ENCODE measurements at regions not wholly inside any gene's neighbourhood (a gene's known extent, or its start where the extent isn't known, plus 50 kb on each side); places are given as distances from the start of the nearest gene placed in this dataset. TPM values are rescaled to one million over a fixed set of nuclear protein-coding genes. Genes with fewer than 3 reads are reported as not detected.

DNA sequence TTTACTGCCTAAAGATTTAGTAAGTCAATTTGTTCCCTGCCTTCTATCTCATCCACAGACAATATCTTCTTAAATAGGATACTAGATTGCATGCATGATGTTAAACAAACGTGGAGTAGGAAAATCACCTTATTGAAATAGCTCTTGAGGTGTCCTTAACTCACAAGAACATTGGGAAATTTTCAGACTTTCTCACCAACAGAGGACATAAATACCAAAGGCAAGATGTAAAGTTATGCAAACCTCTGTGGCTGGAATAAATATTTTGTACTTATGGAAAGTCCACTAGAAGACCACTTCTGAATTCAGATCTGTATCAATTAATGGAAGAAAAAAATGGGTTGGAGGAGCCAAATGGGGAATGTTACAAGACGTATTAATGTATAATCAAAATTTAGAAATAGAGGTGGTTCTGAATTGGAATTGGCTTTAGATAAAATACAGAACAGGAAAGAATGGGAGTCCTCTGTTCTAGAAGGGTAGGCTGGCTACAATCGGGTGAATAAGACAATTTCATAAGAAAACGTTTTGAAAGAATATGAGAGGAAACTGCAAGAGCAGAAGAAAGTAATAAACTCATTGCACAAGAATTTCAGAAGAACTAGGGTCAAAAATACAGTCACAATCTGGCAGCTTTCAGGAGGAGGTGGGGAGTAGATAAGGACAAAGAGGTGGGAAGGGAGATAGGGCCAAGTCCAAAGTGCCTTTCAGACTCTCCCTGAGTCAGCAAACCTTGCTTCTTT lies 69.3 kb upstream of the FN1 start:
- DNase-seq (ENCODE audit: low spot score), result no peak

DNA sequence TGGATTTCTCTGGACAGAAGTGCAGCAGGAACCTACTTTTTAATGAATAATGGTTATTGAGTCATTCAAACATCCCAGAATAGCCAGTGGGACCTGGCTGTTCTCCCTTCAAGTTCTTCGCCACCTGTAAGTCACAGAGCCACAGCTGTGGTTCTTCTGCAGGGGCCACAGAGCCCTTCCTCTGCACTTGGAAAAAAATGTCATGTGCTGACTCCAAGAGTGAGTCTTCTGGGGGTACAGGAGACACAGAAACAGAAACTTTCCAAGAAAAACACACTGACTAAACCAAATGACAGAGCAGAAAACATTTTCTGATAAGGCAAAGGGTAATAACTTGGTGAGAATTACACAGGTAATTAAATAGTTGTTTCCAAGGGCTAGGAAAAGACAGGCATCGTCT lies 68.7 kb upstream of the FN1 start:
- no peak for DNase-seq (ENCODE audit: low spot score)

DNA sequence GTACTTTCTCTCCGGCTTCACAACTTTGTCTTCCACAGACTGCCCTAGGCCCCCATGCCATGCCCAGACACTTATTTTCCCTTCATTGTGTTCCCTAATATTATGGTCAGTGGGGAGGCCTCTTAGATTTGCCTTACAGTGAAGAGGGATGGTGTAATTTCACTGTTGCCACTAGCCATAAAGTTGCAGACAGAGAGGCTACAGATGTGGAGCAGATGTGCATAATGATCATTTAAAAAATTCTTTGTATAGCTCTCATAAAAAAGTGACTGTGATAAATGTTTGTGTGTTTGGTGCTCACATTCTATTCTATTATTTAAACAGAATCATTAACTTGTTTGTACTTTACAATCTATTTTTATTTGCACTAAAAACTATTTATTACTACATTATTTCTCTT lies 67.5 kb upstream of the FN1 start:
- no peak for DNase-seq (ENCODE audit: low spot score)

DNA sequence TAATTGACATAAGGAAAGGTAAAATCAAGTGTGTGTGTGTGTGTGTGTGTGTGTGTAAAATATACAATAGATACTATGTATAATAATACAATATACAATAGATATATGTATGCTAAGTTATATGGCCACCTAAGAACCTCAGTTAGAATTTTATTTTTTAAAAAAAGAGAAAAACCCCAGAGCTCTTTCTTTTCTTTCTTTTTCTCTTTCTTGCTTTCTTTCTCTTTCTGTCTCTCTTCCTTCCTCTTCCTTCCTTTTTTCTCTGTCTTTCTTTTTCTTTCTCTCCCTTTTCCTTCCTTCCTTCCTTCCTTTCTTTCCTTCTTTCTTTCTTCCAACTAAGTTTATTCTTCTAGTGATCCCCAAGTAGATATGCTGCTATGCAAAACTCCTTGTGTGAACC lies 64.6 kb upstream of the FN1 start:
- no peak for DNase-seq (ENCODE audit: low spot score)

DNA sequence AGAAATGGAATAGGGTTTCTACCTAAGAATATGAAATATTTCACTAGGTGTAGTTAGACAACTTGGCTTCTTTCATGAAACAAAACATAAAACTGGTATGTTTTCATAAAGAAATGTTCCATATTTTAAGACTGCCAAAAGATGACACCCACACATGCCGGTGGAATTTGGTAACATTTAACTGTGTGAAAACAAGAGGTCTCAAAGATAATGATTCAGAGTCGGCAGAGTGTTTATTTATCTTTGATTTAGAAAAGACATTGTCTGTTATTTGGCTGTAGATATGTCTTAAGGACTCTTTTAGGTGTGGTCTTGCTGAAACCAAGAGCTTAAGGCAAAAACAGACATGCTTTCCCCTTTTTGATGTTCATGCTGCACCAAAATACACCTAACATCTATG lies 63.5 kb upstream of the FN1 start:
- DNase-seq (ENCODE audit: low spot score), result no peak

DNA sequence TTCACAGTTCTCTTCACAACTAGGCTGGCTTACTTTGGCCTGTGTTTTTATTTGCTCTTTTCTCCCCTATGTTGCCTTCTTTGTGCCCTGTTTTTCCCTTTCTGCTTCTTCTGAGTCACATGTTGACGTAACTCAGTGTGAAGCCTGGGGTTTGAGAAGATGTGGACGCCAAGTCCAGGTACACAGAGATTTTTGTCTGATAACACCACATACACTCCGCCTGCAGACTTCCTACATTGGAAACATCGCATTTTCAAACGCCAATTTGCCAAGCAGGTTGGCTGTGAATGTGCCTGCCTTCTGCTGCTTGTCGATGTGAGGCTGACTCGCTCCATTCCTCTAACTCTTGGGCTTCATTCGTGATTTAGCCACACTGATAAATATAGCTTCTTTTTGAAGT lies 62.6 kb upstream of the FN1 start:
- no peak for DNase-seq (ENCODE audit: low spot score)

DNA sequence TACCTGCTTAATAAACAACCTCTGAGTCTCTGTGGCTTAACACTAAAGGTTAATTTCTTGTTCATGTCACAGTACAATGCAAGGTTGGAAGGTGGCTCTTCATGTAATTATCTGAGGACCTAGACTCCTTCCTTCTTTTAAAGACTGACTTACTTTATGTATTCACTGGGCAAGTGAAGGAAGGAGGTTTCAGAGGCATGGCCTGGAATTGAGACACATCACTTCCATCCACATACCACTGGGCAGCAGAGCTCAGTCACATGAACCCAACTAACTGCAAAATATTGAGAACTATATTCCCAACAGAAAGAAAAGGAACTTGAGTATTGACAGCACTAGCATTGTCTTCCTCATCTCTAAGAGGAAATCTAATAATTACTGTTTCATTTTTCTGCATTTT lies 57.5 kb upstream of the FN1 start:
- DNase-seq (ENCODE audit: low spot score), result no peak

DNA sequence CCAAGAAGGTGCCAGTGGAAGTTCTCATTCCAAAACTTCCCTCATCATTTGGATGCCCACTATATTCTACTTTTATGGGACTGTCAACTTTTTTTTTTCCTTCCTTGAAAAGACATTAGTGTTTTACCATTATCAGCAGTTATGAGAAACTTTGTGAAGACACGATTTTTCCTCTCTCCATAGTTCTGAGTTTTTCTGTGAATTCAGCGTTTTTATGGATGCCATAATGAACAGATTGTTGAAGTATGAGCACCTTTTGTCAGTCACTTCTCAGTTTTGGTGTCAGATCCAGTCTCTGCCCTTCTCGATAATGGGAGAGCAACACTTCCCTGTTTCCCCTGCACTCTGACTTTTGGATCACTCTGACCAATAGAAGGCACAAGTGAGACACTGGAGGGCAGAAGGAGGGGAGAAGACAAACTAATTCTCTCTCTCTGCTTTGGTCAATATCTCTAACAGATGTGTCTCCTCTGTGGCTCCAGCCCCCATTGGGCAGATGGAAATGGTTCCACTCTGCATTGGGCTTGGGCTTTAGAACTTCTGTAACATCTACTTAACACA lies 53.5 kb upstream of the FN1 start:
- no peak for DNase-seq (ENCODE audit: low spot score)

DNA sequence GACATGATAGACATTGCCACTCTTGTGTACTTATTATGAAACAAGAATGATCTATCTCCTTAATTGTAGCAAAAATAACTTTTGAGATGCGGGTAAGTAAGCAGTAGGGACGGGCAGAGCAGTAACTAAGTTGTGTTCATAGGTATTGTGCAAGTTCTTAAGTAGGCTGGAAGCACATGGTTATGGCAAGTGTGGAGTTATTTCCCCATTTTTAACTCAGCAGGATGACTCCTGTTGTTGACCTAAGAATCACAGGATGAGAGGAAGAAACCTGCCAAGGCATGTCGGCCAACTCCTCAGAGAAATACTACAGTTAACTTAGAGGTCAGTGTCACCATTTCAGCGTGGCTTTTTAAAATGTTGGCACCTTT lies 51.1 kb upstream of the FN1 start:
- DNase-seq (ENCODE audit: low spot score), result no peak

DNA sequence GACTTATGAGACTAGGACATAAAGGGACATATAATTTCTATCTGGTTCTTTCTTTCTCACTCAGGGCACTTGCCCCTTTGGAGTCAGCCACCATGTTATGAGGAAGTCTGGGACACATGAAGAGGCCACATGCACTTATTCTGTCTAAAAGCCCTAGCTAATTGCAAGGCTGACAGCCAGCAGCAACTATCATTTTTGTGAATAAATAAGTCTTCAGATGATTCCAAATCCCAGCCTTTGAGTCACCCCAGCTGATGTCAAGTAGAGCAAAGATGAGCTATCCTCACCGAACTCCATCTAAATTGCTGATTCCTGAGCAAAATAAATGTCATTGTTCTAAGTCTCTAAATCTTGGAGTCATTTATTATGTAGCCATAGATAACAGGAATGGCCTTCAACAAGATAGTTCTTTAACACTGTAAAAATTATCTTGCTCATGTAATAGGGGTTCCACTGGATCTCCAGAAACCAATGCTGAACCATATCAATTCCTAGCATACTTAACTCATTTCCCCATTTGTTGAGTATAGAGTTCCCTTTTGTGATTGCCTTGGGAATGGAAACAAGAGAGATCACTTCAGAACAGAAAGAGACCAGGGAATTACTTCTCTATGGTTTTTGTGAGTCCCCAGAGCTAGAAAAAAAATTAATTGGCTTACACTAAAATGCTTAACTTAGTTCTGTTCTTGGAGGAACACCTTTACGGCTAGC lies 50.6 kb upstream of the FN1 start:
- no peak for DNase-seq (ENCODE audit: low spot score)

Small RNA genes lying in the stretch of these regions (small RNA-seq; reads per million reads assigned to genes)
- not detected for gene AC093850.1
